HG03039 (cell line): ENCODE measurements at regions not wholly inside any gene's neighbourhood (a gene's known extent, or its start where the extent isn't known, plus 50 kb on each side); places are given as distances from the start of the nearest gene placed in this dataset.
"Not testable (repeated sequence)": the region's sequence is repeated elsewhere in the genome, so short reads cannot be mapped to it uniquely, and the experiment has no call there.

Experiments
- ATAC-seq: cut with Tn5 transposase; IDR thresholded peaks from one replicate; pipeline ENCODE4 v1.9.1; 2021; ENCODE audit warnings: mild to moderate bottlenecking, moderate library complexity; ENCODE audit not compliant: unreplicated experiment

DNA sequence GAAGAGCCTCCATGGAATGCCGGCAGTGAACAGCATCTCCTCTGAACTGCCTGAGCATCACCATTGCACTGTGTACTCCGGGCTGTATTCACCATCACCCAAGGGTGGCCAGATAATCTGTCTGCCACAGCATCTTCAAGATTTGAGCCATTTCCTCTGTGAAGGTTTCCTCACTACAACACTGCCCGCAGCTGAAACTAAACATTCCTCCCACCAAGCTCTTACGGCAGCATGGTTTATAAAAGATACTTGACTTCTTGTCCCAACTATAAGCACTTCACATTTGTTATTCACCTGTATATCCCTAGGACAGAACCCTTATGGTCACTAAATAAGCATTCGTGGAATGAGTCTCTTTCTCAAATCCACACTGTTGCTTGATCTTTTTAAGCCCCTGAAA, 125.9 kb downstream of the SST start:
- ATAC-seq: no peak

DNA sequence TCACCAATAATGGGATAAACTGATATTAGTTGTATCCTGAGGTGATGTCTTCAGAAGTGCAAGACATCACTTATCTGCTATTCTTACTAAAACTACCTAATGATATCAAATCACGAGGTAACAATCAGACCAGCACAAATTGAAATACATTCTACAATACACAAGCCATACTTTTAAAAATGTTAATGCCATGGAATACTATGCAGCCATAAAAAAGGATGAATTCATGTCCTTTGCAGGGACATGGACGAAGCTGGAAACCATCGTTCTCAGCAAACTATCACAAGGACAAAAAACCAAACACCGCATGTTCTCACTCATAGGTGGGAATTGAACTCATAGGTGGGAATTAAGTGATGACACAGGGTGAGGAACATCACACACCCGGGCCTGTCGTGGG, 129.3 kb downstream of the SST start:
- ATAC-seq: no peak

DNA sequence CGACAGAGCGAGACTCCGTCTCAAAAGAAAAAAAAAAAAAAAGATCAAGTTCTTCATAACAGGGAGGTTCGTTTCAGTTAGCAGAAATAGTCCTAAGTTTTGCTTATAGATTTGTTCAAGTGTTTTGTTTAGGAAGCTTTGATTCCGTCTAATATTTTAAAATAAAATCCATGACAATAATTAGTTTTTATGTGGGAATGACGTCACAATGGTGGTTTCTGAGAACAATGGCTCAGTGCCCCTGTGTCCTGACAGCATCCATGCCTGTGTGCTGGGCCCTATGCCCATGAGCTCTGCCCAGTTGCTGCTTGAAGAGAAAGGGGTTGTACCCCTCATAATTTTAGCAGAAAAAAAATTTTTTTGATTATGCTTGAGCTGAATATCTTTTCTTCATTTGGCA, 134.0 kb downstream of the SST start:
- ATAC-seq: no peak

DNA sequence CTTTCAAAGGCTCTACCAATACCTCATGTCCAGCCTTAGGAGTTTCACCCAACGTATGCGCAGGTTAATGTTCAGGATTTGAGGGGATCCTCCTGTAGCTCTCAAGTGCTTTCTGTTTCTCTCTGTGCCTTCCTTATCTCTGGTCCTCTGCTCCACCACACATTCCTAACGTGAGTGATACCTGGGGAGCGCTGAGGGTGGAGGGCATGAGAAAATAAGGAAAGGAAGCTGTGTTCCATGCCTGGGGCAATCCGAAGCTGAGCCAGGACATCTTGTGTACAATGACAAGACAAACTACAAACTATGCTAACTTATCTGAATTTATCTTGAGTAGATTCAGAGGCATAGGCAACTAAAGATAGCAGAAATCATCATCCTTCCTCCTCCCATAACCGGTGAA, 136.4 kb downstream of the SST start:
- ATAC-seq: no peak

- ATAC-seq: no peak
Measured at GRCh38 chr3:187531831-187532230, 138.4 kb downstream of the SST start.

- ATAC-seq: no peak
Measured at GRCh38 chr3:187522890-187523289, 147.3 kb downstream of the SST start.

- no peak for ATAC-seq
Measured at GRCh38 chr3:187522293-187522692, 147.9 kb downstream of the SST start.

- no peak for ATAC-seq
Measured at GRCh38 chr3:187521546-187521945, 148.6 kb downstream of the SST start.

- ATAC-seq: no peak
Measured at GRCh38 chr3:187520027-187520945, 149.9 kb downstream of the SST start.

- ATAC-seq: no peak
Measured at GRCh38 chr3:187519428-187519890, 150.7 kb downstream of the SST start.

GRCh38 chr3:187518616-187519015, 150.4 kb downstream of the RTP4 start:
- no peak for ATAC-seq

- no peak for ATAC-seq
Measured at GRCh38 chr3:187518207-187518606, 150.0 kb downstream of the RTP4 start.

- ATAC-seq: no peak
Measured at GRCh38 chr3:187516446-187517185, 148.4 kb downstream of the RTP4 start.

DNA sequence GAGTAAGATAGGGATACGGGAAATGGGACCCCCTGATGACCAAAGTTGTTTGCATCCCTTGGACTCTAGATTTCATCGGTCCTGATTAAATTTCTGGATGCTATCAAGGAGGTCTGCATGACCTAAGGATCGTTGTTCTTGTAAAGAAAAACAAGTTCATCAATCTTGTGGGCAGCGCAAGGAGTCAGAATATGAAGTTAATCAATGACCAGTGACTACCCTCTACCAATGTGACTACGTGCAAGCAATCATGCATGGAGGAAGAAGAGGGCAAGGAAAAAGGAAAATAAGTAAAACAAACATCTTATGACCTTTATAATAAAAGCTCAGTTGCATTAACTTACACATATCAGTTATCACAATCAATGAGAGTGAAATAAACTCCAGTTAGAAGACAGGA, 139.7 kb downstream of the RTP4 start:
- no peak for ATAC-seq

GRCh38 chr3:187507266-187507665, 139.1 kb downstream of the RTP4 start:
- no peak for ATAC-seq

DNA sequence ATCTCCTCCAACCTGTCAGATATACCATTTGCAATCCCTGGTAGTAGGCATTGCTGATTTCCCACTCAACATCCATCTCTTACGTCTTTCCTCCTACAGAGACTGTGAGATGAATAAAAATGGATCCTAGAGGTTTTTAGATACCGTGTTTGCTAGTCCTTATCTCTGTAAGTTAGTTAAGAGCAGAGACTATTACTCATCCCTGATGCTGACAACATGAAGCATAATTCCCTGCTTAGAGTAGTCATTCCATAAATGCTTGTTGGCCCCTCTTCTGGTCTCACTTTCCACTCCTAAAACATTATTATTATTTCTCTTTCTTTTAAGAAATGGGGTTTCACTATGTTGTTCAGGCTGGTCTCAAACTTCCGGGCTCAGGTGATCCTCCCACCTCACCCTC, 136.2 kb downstream of the RTP4 start:
- no peak for ATAC-seq

DNA sequence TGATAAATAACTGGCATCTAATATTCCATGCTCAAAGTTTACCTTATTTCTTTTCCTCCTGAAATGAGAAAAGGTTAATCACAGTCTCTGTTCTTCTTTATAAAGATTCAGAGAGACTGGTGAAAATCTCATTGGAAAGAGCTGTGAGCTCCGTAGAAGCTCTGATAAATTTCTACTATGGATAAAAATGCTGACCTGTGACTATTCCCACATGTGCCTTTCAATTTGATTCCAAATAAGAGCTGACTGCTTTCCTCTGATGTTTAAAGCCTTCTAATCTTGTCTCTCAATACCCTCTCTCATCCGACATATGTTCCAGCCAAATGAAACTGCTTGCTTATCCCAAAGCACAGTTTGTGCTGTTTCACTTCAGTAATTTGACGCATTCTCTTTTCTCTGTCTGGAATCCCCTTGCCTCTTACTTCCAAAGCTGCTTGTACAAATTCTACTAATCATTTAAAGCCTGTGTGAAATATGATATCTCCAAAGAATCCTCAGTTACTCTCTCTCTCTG, 130.1 kb downstream of the RTP4 start:
- ATAC-seq: no peak

DNA sequence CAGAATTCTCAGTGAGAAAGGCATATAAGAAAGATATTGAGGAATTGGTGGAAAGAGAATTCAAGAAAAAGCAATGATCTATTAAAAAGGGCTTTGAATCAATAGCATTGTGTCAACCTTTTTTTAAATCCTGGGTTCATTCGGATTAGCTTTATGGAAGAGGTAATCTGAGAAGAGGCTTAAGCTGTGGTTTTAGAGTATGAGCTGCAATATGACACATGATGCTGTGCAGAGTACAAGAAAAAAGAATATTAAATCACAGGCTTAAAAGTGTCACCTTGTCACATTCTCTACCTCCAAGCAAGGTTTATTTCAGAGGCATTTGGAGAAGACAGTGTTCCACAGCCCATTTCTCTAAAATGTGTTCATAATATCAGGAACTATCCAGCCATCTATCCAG, 128.9 kb downstream of the RTP4 start:
- no peak for ATAC-seq

GRCh38 chr3:187494056-187494455, 125.9 kb downstream of the RTP4 start:
- not testable (repeated sequence) for ATAC-seq

DNA sequence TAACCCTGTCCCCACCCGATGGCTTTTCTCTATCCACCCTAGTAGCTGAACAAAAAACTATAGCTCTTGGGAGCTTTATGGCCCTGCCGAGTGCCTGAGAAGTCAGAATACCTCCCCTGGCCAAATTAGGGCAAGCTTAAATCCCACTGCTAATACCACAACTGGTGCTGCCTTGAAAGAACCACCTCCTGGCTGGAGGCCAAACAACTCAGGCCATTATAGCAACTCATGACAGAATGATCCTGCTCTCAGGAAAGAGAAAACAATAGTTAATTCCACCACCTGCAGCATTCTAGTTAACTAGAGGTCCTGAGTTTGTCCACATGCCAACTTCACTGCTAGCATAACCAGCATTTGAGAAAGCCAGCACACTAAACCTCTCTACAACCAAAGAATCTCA, 123.2 kb downstream of the RTP4 start:
- no peak for ATAC-seq

DNA sequence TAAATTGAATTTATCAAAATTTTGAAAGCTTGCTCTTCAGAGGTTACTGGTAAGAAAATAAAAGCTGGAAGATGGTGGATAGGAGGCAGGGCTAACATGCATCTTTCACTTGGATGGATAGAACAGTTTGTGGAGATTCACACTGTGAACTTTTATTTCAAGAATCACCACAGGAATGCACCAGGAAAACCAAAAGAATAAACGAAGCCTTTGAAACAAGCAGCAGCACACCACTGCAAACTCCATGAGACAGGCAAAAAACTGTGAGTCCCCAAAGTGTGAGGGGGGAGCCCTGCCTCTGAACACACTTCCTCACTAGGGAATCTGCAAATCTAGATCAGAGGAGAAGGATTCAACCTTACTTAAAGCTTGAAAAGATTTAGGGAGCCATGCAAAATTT, 122.2 kb downstream of the RTP4 start:
- ATAC-seq: no peak
